Ishikawa (cell line): ENCODE measurements at regions not wholly inside any gene's neighbourhood (a gene's known extent, or its start where the extent isn't known, plus 50 kb on each side); places are given as distances from the start of the nearest gene placed in this dataset.

Source experiments
- EGR1 ChIP-seq: IDR thresholded peaks from 2 replicates; pipeline ENCODE4 v1.6.1; 2012
- TEAD4 ChIP-seq: IDR thresholded peaks from 2 replicates; pipeline ENCODE4 v1.6.1; 2012
- TF ChIP-seq, protein P1 (sequence below): IDR thresholded peaks from 2 replicates; pipeline ENCODE4 v1.6.1; 2012
- TF ChIP-seq, protein P2 (sequence below): IDR thresholded peaks from 2 replicates; pipeline ENCODE4 v1.6.1; 2012; ENCODE audit warnings: low read depth, mild to moderate bottlenecking

DNA sequence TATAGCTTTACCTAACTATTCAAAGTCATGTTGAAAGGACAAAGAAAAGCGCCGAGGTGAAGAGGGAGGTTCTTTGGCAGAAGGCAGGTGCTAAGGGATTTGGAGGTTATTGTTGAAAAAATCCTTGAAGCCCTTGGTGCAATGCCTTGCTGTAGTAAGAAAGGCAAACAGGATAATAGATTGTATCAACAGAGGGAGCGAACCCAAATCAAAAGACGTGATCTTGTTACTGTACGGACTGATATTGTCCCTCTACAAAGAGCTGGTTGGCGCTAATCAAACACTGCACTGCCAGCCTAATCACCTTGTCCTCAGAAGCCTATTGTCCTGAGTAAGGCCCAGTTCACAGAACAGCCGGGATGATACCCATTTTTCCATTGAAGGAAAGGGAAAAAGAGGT lies 182.9 kb downstream of the ZIC3 start:
- TF ChIP-seq, protein P1, sequence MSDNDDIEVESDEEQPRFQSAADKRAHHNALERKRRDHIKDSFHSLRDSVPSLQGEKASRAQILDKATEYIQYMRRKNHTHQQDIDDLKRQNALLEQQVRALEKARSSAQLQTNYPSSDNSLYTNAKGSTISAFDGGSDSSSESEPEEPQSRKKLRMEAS = no peak
- TF ChIP-seq TEAD4 (no peak), EGR1 (no peak)
- TF ChIP-seq, protein P2, sequence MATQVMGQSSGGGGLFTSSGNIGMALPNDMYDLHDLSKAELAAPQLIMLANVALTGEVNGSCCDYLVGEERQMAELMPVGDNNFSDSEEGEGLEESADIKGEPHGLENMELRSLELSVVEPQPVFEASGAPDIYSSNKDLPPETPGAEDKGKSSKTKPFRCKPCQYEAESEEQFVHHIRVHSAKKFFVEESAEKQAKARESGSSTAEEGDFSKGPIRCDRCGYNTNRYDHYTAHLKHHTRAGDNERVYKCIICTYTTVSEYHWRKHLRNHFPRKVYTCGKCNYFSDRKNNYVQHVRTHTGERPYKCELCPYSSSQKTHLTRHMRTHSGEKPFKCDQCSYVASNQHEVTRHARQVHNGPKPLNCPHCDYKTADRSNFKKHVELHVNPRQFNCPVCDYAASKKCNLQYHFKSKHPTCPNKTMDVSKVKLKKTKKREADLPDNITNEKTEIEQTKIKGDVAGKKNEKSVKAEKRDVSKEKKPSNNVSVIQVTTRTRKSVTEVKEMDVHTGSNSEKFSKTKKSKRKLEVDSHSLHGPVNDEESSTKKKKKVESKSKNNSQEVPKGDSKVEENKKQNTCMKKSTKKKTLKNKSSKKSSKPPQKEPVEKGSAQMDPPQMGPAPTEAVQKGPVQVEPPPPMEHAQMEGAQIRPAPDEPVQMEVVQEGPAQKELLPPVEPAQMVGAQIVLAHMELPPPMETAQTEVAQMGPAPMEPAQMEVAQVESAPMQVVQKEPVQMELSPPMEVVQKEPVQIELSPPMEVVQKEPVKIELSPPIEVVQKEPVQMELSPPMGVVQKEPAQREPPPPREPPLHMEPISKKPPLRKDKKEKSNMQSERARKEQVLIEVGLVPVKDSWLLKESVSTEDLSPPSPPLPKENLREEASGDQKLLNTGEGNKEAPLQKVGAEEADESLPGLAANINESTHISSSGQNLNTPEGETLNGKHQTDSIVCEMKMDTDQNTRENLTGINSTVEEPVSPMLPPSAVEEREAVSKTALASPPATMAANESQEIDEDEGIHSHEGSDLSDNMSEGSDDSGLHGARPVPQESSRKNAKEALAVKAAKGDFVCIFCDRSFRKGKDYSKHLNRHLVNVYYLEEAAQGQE = no peak
